ENCODE measurements at regions not wholly inside any gene's neighbourhood (a gene's known extent, or its start where the extent isn't known, plus 50 kb on each side); places are given as distances from the start of the nearest gene placed in this dataset.

GRCh38 chr20:12077875-12078274, 160.2 kb downstream of the BTBD3 start:
- ATAC-seq, result no peak
- TF ChIP-seq TSHZ2 (CRISPR knock-in tag; IDR thresholded peaks at IDR 0.05) (no peak), BACH2 (CRISPR knock-in tag; IDR thresholded peaks at IDR 0.05; ENCODE audit: borderline replicate concordance) (no peak), RARB (CRISPR knock-in tag; IDR thresholded peaks at IDR 0.05) (no peak), ARNTL (CRISPR knock-in tag; IDR thresholded peaks at IDR 0.05; ENCODE audit: borderline replicate concordance, low read depth) (no peak), SNAI2 (CRISPR knock-in tag; IDR thresholded peaks at IDR 0.05) (no peak), ISL1 (CRISPR knock-in tag; IDR thresholded peaks at IDR 0.05) (no peak), ZNF70 (CRISPR knock-in tag; IDR thresholded peaks at IDR 0.05) (no peak), TOX (CRISPR knock-in tag; IDR thresholded peaks at IDR 0.05; ENCODE audit: borderline replicate concordance) (no peak), ZFP30 (CRISPR knock-in tag; IDR thresholded peaks at IDR 0.05) (no peak), ZNF8 (CRISPR knock-in tag; IDR thresholded peaks at IDR 0.05) (no peak)
- TF ChIP-seq, protein P1, sequence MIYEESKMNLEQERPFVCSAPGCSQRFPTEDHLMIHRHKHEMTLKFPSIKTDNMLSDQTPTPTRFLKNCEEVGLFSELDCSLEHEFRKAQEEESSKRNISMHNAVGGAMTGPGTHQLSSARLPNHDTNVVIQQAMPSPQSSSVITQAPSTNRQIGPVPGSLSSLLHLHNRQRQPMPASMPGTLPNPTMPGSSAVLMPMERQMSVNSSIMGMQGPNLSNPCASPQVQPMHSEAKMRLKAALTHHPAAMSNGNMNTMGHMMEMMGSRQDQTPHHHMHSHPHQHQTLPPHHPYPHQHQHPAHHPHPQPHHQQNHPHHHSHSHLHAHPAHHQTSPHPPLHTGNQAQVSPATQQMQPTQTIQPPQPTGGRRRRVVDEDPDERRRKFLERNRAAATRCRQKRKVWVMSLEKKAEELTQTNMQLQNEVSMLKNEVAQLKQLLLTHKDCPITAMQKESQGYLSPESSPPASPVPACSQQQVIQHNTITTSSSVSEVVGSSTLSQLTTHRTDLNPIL (CRISPR knock-in tag; IDR thresholded peaks at IDR 0.05; ENCODE audit: low read depth), result no peak
- TF ChIP-seq, protein P2, sequence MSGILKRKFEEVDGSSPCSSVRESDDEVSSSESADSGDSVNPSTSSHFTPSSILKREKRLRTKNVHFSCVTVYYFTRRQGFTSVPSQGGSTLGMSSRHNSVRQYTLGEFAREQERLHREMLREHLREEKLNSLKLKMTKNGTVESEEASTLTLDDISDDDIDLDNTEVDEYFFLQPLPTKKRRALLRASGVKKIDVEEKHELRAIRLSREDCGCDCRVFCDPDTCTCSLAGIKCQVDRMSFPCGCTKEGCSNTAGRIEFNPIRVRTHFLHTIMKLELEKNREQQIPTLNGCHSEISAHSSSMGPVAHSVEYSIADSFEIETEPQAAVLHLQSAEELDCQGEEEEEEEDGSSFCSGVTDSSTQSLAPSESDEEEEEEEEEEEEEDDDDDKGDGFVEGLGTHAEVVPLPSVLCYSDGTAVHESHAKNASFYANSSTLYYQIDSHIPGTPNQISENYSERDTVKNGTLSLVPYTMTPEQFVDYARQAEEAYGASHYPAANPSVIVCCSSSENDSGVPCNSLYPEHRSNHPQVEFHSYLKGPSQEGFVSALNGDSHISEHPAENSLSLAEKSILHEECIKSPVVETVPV (CRISPR knock-in tag; IDR thresholded peaks at IDR 0.05), result no peak
- TF ChIP-seq, protein P3, sequence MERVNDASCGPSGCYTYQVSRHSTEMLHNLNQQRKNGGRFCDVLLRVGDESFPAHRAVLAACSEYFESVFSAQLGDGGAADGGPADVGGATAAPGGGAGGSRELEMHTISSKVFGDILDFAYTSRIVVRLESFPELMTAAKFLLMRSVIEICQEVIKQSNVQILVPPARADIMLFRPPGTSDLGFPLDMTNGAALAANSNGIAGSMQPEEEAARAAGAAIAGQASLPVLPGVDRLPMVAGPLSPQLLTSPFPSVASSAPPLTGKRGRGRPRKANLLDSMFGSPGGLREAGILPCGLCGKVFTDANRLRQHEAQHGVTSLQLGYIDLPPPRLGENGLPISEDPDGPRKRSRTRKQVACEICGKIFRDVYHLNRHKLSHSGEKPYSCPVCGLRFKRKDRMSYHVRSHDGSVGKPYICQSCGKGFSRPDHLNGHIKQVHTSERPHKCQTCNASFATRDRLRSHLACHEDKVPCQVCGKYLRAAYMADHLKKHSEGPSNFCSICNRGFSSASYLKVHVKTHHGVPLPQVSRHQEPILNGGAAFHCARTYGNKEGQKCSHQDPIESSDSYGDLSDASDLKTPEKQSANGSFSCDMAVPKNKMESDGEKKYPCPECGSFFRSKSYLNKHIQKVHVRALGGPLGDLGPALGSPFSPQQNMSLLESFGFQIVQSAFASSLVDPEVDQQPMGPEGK (CRISPR knock-in tag; IDR thresholded peaks at IDR 0.05; ENCODE audit: borderline replicate concordance), result no peak

DNA sequence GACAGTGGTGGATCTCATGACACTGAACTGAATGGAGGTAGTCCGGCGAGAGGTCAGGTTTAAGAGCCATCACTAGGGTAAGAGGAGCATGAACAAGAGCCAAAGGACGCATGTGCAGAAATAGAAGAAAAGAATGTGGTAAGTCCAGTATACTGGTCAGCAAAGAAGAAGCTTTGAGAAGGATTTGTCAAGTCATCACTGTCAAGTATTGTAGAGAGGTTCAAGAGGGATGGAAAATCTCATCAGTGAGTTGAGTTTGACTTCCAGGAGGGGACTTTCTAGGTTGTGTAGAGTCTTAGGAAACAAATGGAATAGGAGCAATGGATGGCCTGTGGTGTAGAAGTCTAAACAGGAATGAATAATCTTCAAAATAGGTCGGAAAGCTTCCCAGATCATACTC, 161.8 kb downstream of the BTBD3 start:
- no peak for TF ChIP-seq ARNTL (CRISPR knock-in tag; IDR thresholded peaks at IDR 0.05; ENCODE audit: borderline replicate concordance, low read depth)
- no peak for TF ChIP-seq TOX (CRISPR knock-in tag; IDR thresholded peaks at IDR 0.05; ENCODE audit: borderline replicate concordance)
- TF ChIP-seq, protein P2 (CRISPR knock-in tag; IDR thresholded peaks at IDR 0.05), result no peak
- no peak for TF ChIP-seq TSHZ2 (CRISPR knock-in tag; IDR thresholded peaks at IDR 0.05)
- TF ChIP-seq ZNF70 (CRISPR knock-in tag; IDR thresholded peaks at IDR 0.05), result no peak
- no peak for TF ChIP-seq OSR1 (CRISPR knock-in tag; IDR thresholded peaks at IDR 0.05)
- TF ChIP-seq ZFP30 (CRISPR knock-in tag; IDR thresholded peaks at IDR 0.05), result no peak
- TF ChIP-seq GLIS3 (CRISPR knock-in tag; IDR thresholded peaks at IDR 0.05), result no peak
- TF ChIP-seq ZNF565 (CRISPR knock-in tag; conservative IDR thresholded peaks at IDR 0.05; ENCODE audit: low read depth), result no peak
- no peak for TF ChIP-seq RARB (CRISPR knock-in tag; IDR thresholded peaks at IDR 0.05)
- TF ChIP-seq SNAI2 (CRISPR knock-in tag; IDR thresholded peaks at IDR 0.05), result no peak
- no peak for TF ChIP-seq PPARA (CRISPR knock-in tag; IDR thresholded peaks at IDR 0.05; ENCODE audit: borderline replicate concordance)
- TF ChIP-seq ZFP3 (CRISPR knock-in tag; IDR thresholded peaks at IDR 0.05), result no peak
- TF ChIP-seq ESRRG (CRISPR knock-in tag; IDR thresholded peaks at IDR 0.05), result no peak
- no peak for TF ChIP-seq ZNF8 (CRISPR knock-in tag; IDR thresholded peaks at IDR 0.05)
- no peak for ATAC-seq
